ENCODE measurements at regions not wholly inside any gene's neighbourhood (a gene's known extent, or its start where the extent isn't known, plus 50 kb on each side); places are given as distances from the start of the nearest gene placed in this dataset.

GRCh38 chr1:79215311-79215710, 208.8 kb upstream of the ADGRL4 start:
- TF ChIP-seq CTCF (IDR thresholded peaks at IDR 0.05; ENCODE audit: low read depth, low read length, missing input control) (no peak), RAD21 (IDR thresholded peaks at IDR 0.05) (no peak), ZBTB33 (IDR thresholded peaks at IDR 0.05) (no peak), HNF4A (conservative IDR thresholded peaks at IDR 0.05) (no peak), REST (IDR thresholded peaks at IDR 0.05) (no peak), GABPA (IDR thresholded peaks at IDR 0.05 in 1 of 2, conservative IDR thresholded peaks at IDR 0.05 in 1 of 2) (no peak), YY1 (IDR thresholded peaks at IDR 0.05) (no peak)

Data from liver (tissue), 3 donors.